ENCODE measurements at regions not wholly inside any gene's neighbourhood (a gene's known extent, or its start where the extent isn't known, plus 50 kb on each side); places are given as distances from the start of the nearest gene placed in this dataset.

DNA sequence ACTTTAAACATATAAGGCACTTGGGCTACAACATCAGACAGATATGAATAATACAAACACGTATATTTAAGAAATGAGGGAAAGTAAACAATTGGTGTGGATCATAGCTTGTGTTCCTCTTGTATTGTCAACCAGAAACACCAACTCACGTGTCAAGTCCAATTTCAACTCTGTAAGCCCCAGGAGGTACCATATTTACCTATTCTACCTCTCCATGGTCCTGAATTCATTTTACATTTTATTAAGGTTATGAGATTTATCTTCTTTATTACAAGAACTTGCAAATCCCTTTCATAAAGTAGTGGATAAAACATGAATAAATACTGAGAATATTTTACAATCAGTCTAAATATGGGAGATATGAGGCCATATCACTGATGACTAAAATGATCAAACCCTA is 501.6 kb downstream of the MAT2B start:
- no peak for DNase-seq (ENCODE audit: low read depth)
- no peaks in the 10 kb centered on the region for H3K27me3 ChIP-seq (ENCODE audit: control insufficient read depth, insufficient read depth, low read length)
- H3K4me3 ChIP-seq (ENCODE audit: low read depth, low read length) = no peak overlapping the region
- TF ChIP-seq, protein P1, sequence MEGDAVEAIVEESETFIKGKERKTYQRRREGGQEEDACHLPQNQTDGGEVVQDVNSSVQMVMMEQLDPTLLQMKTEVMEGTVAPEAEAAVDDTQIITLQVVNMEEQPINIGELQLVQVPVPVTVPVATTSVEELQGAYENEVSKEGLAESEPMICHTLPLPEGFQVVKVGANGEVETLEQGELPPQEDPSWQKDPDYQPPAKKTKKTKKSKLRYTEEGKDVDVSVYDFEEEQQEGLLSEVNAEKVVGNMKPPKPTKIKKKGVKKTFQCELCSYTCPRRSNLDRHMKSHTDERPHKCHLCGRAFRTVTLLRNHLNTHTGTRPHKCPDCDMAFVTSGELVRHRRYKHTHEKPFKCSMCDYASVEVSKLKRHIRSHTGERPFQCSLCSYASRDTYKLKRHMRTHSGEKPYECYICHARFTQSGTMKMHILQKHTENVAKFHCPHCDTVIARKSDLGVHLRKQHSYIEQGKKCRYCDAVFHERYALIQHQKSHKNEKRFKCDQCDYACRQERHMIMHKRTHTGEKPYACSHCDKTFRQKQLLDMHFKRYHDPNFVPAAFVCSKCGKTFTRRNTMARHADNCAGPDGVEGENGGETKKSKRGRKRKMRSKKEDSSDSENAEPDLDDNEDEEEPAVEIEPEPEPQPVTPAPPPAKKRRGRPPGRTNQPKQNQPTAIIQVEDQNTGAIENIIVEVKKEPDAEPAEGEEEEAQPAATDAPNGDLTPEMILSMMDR (IDR thresholded peaks at IDR 0.05; ENCODE audit: insufficient read depth, low read length, poor library complexity, severe bottlenecking) = no peak
- H3K36me3 ChIP-seq (ENCODE audit: control insufficient read depth, insufficient read depth, low read length) = no peaks in the 10 kb centered on the region

DNA sequence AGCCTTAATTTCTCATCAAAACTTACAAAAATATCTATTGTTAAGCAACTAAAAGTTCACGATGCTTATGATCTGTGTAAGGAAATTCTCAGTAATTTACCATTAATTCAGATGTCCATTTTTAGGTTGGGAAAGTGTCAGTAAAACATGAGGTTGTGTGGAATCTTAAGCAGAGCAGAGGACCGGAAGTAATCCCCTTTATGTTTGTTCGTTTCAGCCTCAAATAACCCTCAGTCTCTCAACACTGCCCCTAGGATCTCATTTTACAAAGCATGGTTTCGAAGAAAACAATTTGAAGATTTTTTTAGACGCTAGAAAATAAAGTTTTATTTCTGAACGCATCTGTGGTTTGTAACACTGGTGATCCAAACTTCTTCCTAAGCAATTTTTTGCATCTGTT is 504.2 kb downstream of the MAT2B start:
- no peak for DNase-seq (ENCODE audit: low read depth)
- Histone ChIP-seq H3K27me3 (ENCODE audit: control insufficient read depth, insufficient read depth, low read length) (no peaks in the 10 kb centered on the region), H3K4me3 (ENCODE audit: low read depth, low read length) (no peak overlapping the region), H3K36me3 (ENCODE audit: control insufficient read depth, insufficient read depth, low read length) (no peaks in the 10 kb centered on the region)
- TF ChIP-seq, protein P1 (IDR thresholded peaks at IDR 0.05; ENCODE audit: insufficient read depth, low read length, poor library complexity, severe bottlenecking) = no peak

DNA sequence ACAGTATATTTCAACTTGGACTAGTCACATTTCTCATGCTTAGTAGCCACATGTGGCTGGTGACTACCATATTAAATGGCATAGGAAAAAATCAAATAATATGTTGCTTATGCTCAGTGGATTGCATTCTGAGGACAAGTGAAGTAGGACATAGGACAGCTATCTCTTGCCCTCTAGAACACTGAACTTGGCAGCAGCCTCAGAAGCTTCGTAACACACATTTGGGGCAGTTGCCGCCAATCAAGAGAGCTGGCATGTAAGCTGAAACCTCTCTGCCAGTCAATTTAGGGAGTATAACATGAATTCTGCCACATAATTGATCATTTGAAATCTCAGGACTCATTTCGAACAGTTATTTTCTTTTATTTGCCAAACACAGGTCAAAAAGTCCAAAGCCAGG is 505.5 kb downstream of the MAT2B start:
- no peak for DNase-seq (ENCODE audit: low read depth)
- TF ChIP-seq, protein P1 (IDR thresholded peaks at IDR 0.05; ENCODE audit: insufficient read depth, low read length, poor library complexity, severe bottlenecking) = no peak
- H3K4me3 ChIP-seq (ENCODE audit: low read depth, low read length) = no peak overlapping the region
- no peaks in the 10 kb centered on the region for H3K27me3 ChIP-seq (ENCODE audit: control insufficient read depth, insufficient read depth, low read length)
- no peaks in the 10 kb centered on the region for H3K36me3 ChIP-seq (ENCODE audit: control insufficient read depth, insufficient read depth, low read length)

DNA sequence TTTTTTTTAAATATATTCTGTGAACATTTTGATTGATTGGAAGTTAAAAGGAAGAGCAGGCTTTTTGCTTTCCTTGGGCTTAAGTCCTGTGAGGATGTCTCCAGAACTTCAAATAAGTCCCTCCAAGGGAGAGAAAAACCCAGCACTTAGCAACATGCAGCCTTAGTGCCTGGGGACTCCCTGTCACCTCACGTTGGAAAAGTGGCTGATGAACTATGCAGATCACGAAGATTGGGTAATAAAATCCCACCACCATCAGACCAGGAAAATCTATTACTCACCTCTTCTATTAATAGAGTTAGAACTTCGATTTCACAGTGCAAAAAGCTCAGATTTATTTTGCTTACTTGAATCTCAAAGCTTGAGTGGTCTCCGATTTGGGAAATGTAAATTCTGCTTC is 507.0 kb downstream of the MAT2B start:
- Histone ChIP-seq H3K27me3 (ENCODE audit: control insufficient read depth, insufficient read depth, low read length) (no peaks in the 10 kb centered on the region), H3K4me3 (ENCODE audit: low read depth, low read length) (no peak overlapping the region), H3K36me3 (ENCODE audit: control insufficient read depth, insufficient read depth, low read length) (no peaks in the 10 kb centered on the region)
- DNase-seq (ENCODE audit: low read depth) = no peak
- TF ChIP-seq, protein P1 (IDR thresholded peaks at IDR 0.05; ENCODE audit: insufficient read depth, low read length, poor library complexity, severe bottlenecking) = no peak

DNA sequence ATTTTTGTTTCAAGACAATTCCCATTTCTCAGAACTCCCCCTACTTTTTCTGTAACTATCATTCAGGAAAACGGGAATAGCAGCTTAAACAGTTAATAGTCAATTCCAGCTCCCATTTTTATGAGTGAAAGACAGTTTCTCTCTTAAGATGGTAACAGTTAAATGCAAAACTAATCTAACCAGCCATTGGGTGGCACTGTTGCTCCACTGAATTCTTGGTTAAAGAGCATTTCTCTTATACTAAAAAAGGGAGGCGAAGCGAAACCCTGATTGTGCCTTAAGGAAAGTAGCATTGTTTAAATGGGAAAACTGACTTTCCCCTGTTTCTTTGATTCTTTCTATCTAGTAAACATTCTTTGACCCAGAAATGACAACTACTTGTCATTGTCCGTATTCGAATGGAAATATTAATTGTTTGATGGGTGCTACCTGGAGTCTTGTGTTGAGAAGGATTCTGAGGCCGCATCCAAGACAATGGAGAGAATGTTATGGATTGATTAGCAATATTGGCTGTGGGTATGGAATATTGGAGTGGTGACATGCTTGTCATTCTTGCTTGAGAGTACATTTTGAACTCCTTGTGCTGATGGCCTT is 507.8 kb downstream of the MAT2B start:
- Histone ChIP-seq H3K36me3 (ENCODE audit: control insufficient read depth, insufficient read depth, low read length) (no peaks in the 10 kb centered on the region), H3K4me3 (ENCODE audit: low read depth, low read length) (no peak overlapping the region), H3K27me3 (ENCODE audit: control insufficient read depth, insufficient read depth, low read length) (no peaks in the 10 kb centered on the region)
- DNase-seq (ENCODE audit: low read depth) = peak; percentile 25
- TF ChIP-seq, protein P1 (IDR thresholded peaks at IDR 0.05; ENCODE audit: insufficient read depth, low read length, poor library complexity, severe bottlenecking) = peak; percentile 53

DNA sequence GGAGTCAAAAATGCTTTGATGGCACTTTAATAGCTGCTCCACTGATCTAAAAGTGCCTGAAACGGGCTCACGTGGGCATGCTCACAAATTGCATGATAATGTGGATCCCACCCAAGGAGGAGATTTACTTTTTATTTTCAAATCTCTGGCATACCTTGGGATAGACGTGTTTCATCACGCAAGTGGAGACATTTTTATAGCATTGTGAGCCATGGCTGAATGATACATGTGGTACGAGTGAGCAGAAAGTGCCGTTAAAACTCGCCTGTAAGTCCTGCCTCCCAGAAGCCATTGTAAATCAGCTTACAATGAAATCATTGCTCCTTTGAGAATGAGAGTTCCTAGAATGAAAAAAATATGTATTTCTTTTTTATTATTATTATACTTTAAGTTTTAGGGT is 514.7 kb downstream of the MAT2B start:
- TF ChIP-seq, protein P1 (IDR thresholded peaks at IDR 0.05; ENCODE audit: insufficient read depth, low read length, poor library complexity, severe bottlenecking) = no peak
- no peak for DNase-seq (ENCODE audit: low read depth)
- no peak overlapping the region for H3K4me3 ChIP-seq (ENCODE audit: low read depth, low read length)
- H3K27me3 ChIP-seq (ENCODE audit: control insufficient read depth, insufficient read depth, low read length) = no peaks in the 10 kb centered on the region
- no peaks in the 10 kb centered on the region for H3K36me3 ChIP-seq (ENCODE audit: control insufficient read depth, insufficient read depth, low read length)

Data from kidney epithelial cell (primary cell).